HepG2 (cell line): ENCODE measurements at regions not wholly inside any gene's neighbourhood (a gene's known extent, or its start where the extent isn't known, plus 50 kb on each side); places are given as distances from the start of the nearest gene placed in this dataset.

Experiments
- ATAC-seq: fragments of 200-7000 bp; cut with Tn5 transposase; 3 replicates; pipeline ENCODE4 v1.9.1; 2020; ENCODE audit warnings: mild to moderate bottlenecking, moderate library complexity
- BruUV-seq: library from RNA; stranded (reverse); fragments of 400-500 nt; replicated peaks from 2 replicates; lab custom pipeline; 2021; lab: Mats Ljungman, UMichigan
- CTCF ChIA-PET: fragments of 300-600 bp; formaldehyde crosslinking; extraction: SDS; loops from one replicate; lab custom pipeline; 2021; ENCODE audit warnings: low total read pairs, inconsistent platforms, low intra/inter-chr PET ratio; lab: Yijun Ruan, JAX
- POLR2A ChIA-PET: fragments of 350-600 bp; sonication (Branson Sonifier 250); formaldehyde crosslinking; loops from one replicate; lab custom pipeline; 2020; ENCODE audit warnings: antibody characterized with exemption, inconsistent platforms; lab: Yijun Ruan, JAX
- DNase-seq: peaks from one replicate; pipeline ENCODE4 v3.0.0-alpha.2; 2015; ENCODE audit warnings: low spot score
- FAIRE-seq: peaks from 3 replicates; lab custom pipeline; 2011; peaks lifted over from hg19 to GRCh38; lab: Jason Lieb, UNC
- H2AFZ ChIP-seq: one replicate; pipeline ENCODE4 v1.6.1; 2011; ENCODE audit warnings: low read length, inconsistent platforms
- H3K27ac ChIP-seq: fragments of 300-600 bp; 3 replicates; pipeline ENCODE4 v1.8.0; 2011; ENCODE audit warnings: mixed run types, mild to moderate bottlenecking, mixed read lengths, low read length, inconsistent platforms; ENCODE audit not compliant: insufficient read depth; ENCODE audit errors: extremely low read length
- H3K27me3 ChIP-seq, 2 experiments: fragments of 200-600 bp in 1 of 2; 2 replicates in 1 of 2; 3 replicates in 1 of 2; pipeline versions ENCODE4 v1.6.0 to v1.8.0; 2011; ENCODE audit warnings: low read length in 2 of 2, mild to moderate bottlenecking in 2 of 2, moderate library complexity in 2 of 2, inconsistent platforms in 1 of 2; ENCODE audit not compliant: insufficient read depth in 2 of 2, control insufficient read depth in 1 of 2
- H3K36me3 ChIP-seq, 2 experiments: fragments of 200-600 bp in 1 of 2; replicated peaks in 1 of 2; 2 replicates in 1 of 2; 3 replicates in 1 of 2; pipeline versions ENCODE4 v1.5.1 to v1.8.0; 2011; ENCODE audit warnings: low read length in 2 of 2, inconsistent platforms in 1 of 2; ENCODE audit not compliant: insufficient read depth in 2 of 2, control insufficient read depth in 1 of 2
- H3K4me1 ChIP-seq: 2 replicates; pipeline ENCODE4 v1.5.1; 2012; ENCODE audit warnings: low read length, inconsistent platforms; ENCODE audit not compliant: insufficient read depth
- H3K4me2 ChIP-seq: 2 replicates; pipeline ENCODE4 v1.6.0; 2011; ENCODE audit warnings: low read depth, low read length, inconsistent platforms
- H3K4me3 ChIP-seq, 3 experiments: fragments of 200-600 bp in 1 of 3; sonication (generic), shearing (Covaris generic) in 1 of 3; replicated peaks in 1 of 3; 2 replicates each; pipeline ENCODE4 v1.5.1; 2011 to 2016; ENCODE audit warnings: low read length in 3 of 3, inconsistent platforms in 2 of 3, low read depth in 2 of 3, mild to moderate bottlenecking in 2 of 3, control low read depth in 1 of 3, mixed read lengths in 1 of 3; ENCODE audit not compliant: insufficient read depth in 1 of 3
- H3K79me2 ChIP-seq: one replicate; pipeline ENCODE4 v1.6.1; 2011; ENCODE audit warnings: low read length, inconsistent platforms; ENCODE audit not compliant: insufficient read depth
- H3K9ac ChIP-seq: 2 replicates; pipeline ENCODE4 v1.6.0; 2011; ENCODE audit warnings: mild to moderate bottlenecking, low read depth, low read length, inconsistent platforms; ENCODE audit not compliant: insufficient read depth
- H3K9me3 ChIP-seq: 2 replicates; pipeline ENCODE4 v1.5.1; 2012; ENCODE audit warnings: mild to moderate bottlenecking, low read length
- H4K20me1 ChIP-seq: 2 replicates; pipeline ENCODE4 v1.6.0; 2011; ENCODE audit warnings: inconsistent platforms, mild to moderate bottlenecking, low read length, moderate library complexity; ENCODE audit not compliant: insufficient read depth
- AKAP8 ChIP-seq: sonication (generic); formaldehyde crosslinking; IDR thresholded peaks from 2 replicates; pipeline ENCODE4 v1.5.1; 2020; ENCODE audit warnings: mild to moderate bottlenecking, missing genetic modification reagents
- DPF2 ChIP-seq: sonication (generic); formaldehyde crosslinking; IDR thresholded peaks from 2 replicates; pipeline ENCODE4 v1.4.0; 2020; ENCODE audit warnings: mild to moderate bottlenecking, low read depth, missing genetic modification reagents, borderline replicate concordance
- ESRRA ChIP-seq: sonication (generic); formaldehyde crosslinking; IDR thresholded peaks from 2 replicates; pipeline ENCODE4 v1.5.1; 2020; ENCODE audit warnings: mild to moderate bottlenecking, low read depth, missing genetic modification reagents
- KLF11 ChIP-seq: IDR thresholded peaks from 2 replicates; pipeline ENCODE4 v1.6.1; 2016; ENCODE audit warnings: missing compliant biosample characterization
- MTA3 ChIP-seq: sonication (generic); formaldehyde crosslinking; IDR thresholded peaks from 2 replicates; pipeline ENCODE4 v1.4.0; 2020; ENCODE audit warnings: missing genetic modification reagents
- NCOA1 ChIP-seq: sonication (generic); formaldehyde crosslinking; IDR thresholded peaks from 2 replicates; pipeline ENCODE4 v1.9.0; 2021; ENCODE audit warnings: missing genetic modification reagents
- NRL ChIP-seq: sonication (generic); formaldehyde crosslinking; IDR thresholded peaks from 2 replicates; pipeline ENCODE4 v1.5.0; 2020; ENCODE audit warnings: missing genetic modification reagents, mild to moderate bottlenecking, moderate library complexity, borderline replicate concordance
- PPARG ChIP-seq: conservative IDR thresholded peaks from 2 replicates; pipeline ENCODE4 v1.6.1; 2016; ENCODE audit warnings: missing biosample characterization, missing genetic modification reagents
- RFXAP ChIP-seq: sonication (generic); formaldehyde crosslinking; IDR thresholded peaks from 2 replicates; pipeline ENCODE4 v1.4.0; 2020; ENCODE audit warnings: missing genetic modification reagents, borderline replicate concordance
- RXRB ChIP-seq: IDR thresholded peaks from 2 replicates; pipeline ENCODE4 v1.6.1; 2016; ENCODE audit warnings: borderline replicate concordance, missing genetic modification reagents, missing compliant biosample characterization
- ZNF34 ChIP-seq: sonication (generic); formaldehyde crosslinking; IDR thresholded peaks from 2 replicates; pipeline ENCODE4 v1.4.0; 2020; ENCODE audit warnings: mild to moderate bottlenecking, missing genetic modification reagents, borderline replicate concordance
- ZNF546 ChIP-seq: sonication (generic); formaldehyde crosslinking; conservative IDR thresholded peaks from 2 replicates; pipeline ENCODE4 v1.8.1; 2023; ENCODE audit warnings: mild to moderate bottlenecking, missing genetic modification reagents
- ZNF550 ChIP-seq: sonication (generic); formaldehyde crosslinking; IDR thresholded peaks from 2 replicates; pipeline ENCODE4 v1.4.0; 2020; ENCODE audit warnings: mild to moderate bottlenecking, missing genetic modification reagents, borderline replicate concordance
- ZNF713 ChIP-seq: sonication (generic); formaldehyde crosslinking; IDR thresholded peaks from 2 replicates; pipeline ENCODE4 v1.4.0; 2020; ENCODE audit warnings: mild to moderate bottlenecking, missing genetic modification reagents
- ZNF772 ChIP-seq: sonication (generic); formaldehyde crosslinking; IDR thresholded peaks from 2 replicates; pipeline ENCODE4 v1.5.0; 2020; ENCODE audit warnings: mild to moderate bottlenecking, missing genetic modification reagents
- WGBS: methylation state at CpG from one replicate; pipeline ENCODE4 v1.1.6; 2017; ENCODE audit warnings: low lambda C conversion rate; 5-methylcytosine and 5-hydroxymethylcytosine counted together
- in situ Hi-C: cut with HindIII; loops from 2 replicates; pipeline ENCODE4 v1.10.0; 2017; ENCODE audit warnings: low pct_unique_long_range_greater_than_20kb; ENCODE audit not compliant: extremely low pct_ligation_motif_present
- intact Hi-C: fragments of 100-400 bp; cut with micrococcal nuclease; formaldehyde crosslinking; loops from one replicate; pipeline ENCODE4 v1.10.0; 2022; ENCODE audit not compliant: unreplicated experiment

DNA sequence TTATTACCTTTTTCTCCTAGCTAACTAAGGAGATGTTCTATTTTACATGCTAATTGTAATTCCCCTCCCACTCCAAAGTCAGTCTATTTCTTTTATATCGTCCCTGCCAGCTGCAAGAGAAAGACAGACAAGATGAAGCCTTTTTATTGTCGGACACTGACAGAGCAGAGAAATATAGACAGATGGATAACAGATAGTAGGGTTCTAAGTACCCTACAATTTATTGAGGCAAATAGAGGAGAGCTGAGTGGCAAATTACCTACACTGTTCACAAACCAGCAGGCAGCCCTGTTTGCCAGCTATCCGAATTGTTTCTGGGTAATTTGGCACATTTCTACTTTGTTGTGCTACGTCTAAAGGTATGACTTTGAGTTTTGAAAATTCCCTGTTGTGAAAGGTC lies 392.3 kb upstream of the ZNF717 start:
- intact Hi-C loops = no loop called here
- ChIA-PET CTCF (no interaction called here), POLR2A (no interaction called here)
- in situ Hi-C loops = no loop called here
- no TSS peak for BruUV-seq
- no peak for TF ChIP-seq DPF2 (CRISPR knock-in tag)
- no peak for TF ChIP-seq AKAP8 (CRISPR knock-in tag)
- TF ChIP-seq ZNF550 (CRISPR knock-in tag) = no peak
- no peak for TF ChIP-seq NRL
- TF ChIP-seq MTA3 = no peak
- no peak for TF ChIP-seq ZNF772 (CRISPR knock-in tag)
- TF ChIP-seq RXRB (CRISPR knock-in tag) = no peak
- no peak for TF ChIP-seq ZNF34 (CRISPR knock-in tag)
- TF ChIP-seq NCOA1 (CRISPR knock-in tag) = no peak
- no peak for TF ChIP-seq RFXAP
- TF ChIP-seq ZNF546 (CRISPR knock-in tag) = no peak
- TF ChIP-seq PPARG (CRISPR knock-in tag) = no peak
- no peak for TF ChIP-seq KLF11
- TF ChIP-seq ZNF713 = no peak
- TF ChIP-seq ESRRA (CRISPR knock-in tag) = no peak
- no peaks in the 10 kb centered on the region for H3K9me3 ChIP-seq
- DNase-seq (no peak), ATAC-seq (no peak), FAIRE-seq (no peak)
- no peak overlapping the region for H3K4me2 ChIP-seq
- no peak overlapping the region for H2AFZ ChIP-seq
- H3K9ac ChIP-seq = no peak overlapping the region
- H4K20me1 ChIP-seq = no peaks in the 10 kb centered on the region
- no peaks in the 10 kb centered on the region for H3K27me3 ChIP-seq
- no peak overlapping the region for H3K27ac ChIP-seq
- no peaks in the 10 kb centered on the region for H3K36me3 ChIP-seq
- WGBS = 1% methylated on average over 4 of the region's 4 CpGs
- H3K79me2 ChIP-seq = no peaks in the 10 kb centered on the region
- H3K4me3 ChIP-seq = no peak overlapping the region
- H3K4me1 ChIP-seq = no peaks in the 10 kb centered on the region
